ENCODE measurements at regions not wholly inside any gene's neighbourhood (a gene's known extent, or its start where the extent isn't known, plus 50 kb on each side); places are given as distances from the start of the nearest gene placed in this dataset.

GRCh38 chr12:5195244-5195643 is 151.6 kb downstream of the KCNA5 start (continued):
- TF ChIP-seq REST (IDR thresholded peaks at IDR 0.05) (no peak), RAD21 (IDR thresholded peaks at IDR 0.05) (no peak), HNF4G (IDR thresholded peaks at IDR 0.05) (no peak), ZBTB33 (IDR thresholded peaks at IDR 0.05) (no peak), JUND (IDR thresholded peaks at IDR 0.05) (no peak), SP1 (IDR thresholded peaks at IDR 0.05) (no peak)

GRCh38 chr12:5195691-5196090 is 152.0 kb downstream of the KCNA5 start:
- H3K27ac ChIP-seq (ENCODE audit: low read depth in 1 of 2, low read length in 2 of 2) = no peak overlapping the region
- H3K36me3 ChIP-seq (ENCODE audit: control insufficient read depth in 4 of 4, insufficient read depth in 3 of 4, low read depth in 1 of 4, low read length in 3 of 4) = no peaks in the 10 kb centered on the region
- TF ChIP-seq REST (IDR thresholded peaks at IDR 0.05) (no peak), RAD21 (IDR thresholded peaks at IDR 0.05) (no peak), FOXA2 (IDR thresholded peaks at IDR 0.05) (no peak), HNF4A (conservative IDR thresholded peaks at IDR 0.05) (no peak), NR2F2 (IDR thresholded peaks at IDR 0.05) (no peak)
- H3K9ac ChIP-seq (ENCODE audit: low read depth in 1 of 2, low read length in 2 of 2) = no peak overlapping the region
- no peak for DNase-seq (ENCODE audit: low spot score)
- H3K4me1 ChIP-seq (ENCODE audit: control insufficient read depth in 4 of 4, insufficient read depth in 4 of 4, low read length in 3 of 4) = no peaks in the 10 kb centered on the region
- WGBS = 83% methylated on average over 3 of the region's 3 CpGs
- H3K4me3 ChIP-seq (ENCODE audit: low read depth in 1 of 3, low read length in 3 of 3) = no peak overlapping the region
- peaks cover 0 to 7% (median 2%) of the 10 kb centered on the region in 4 donors for H3K27me3 ChIP-seq (ENCODE audit: control insufficient read depth in 4 of 4, insufficient read depth in 4 of 4, low read length in 3 of 4)
- no peaks in the 10 kb centered on the region for H3K9me3 ChIP-seq (ENCODE audit: control insufficient read depth in 4 of 4, low read length in 3 of 4)

DNA sequence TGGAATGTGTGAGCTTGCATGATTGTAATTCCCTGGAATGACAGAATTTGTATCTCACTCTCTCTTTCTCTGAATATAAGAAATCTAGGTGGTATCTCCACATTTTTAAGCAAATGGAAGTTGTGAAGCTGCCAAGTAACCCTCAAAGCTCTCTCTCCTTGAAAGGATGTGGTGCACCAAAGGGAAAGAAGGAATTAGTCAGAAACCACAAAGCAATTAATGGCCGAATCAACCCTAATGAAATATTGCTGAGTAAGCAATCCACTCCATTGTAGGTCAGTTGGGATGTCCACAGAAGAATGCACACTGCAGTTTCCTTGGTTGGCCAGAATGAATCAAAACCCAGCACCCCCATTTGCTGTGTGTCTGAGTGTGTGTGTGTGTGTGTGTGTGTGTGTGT is 153.5 kb downstream of the KCNA5 start:
- WGBS = 62% methylated on average over 1 of the region's 1 CpG
- no peaks in the 10 kb centered on the region for H3K9me3 ChIP-seq (ENCODE audit: control insufficient read depth in 4 of 4, low read length in 3 of 4)
- H3K4me3 ChIP-seq (ENCODE audit: low read depth in 1 of 3, low read length in 3 of 3) = no peak overlapping the region
- H3K27me3 ChIP-seq (ENCODE audit: control insufficient read depth in 4 of 4, insufficient read depth in 4 of 4, low read length in 3 of 4) = peaks cover 0 to 7% (median 2%) of the 10 kb centered on the region in 4 donors
- no peaks in the 10 kb centered on the region for H3K36me3 ChIP-seq (ENCODE audit: control insufficient read depth in 4 of 4, insufficient read depth in 3 of 4, low read depth in 1 of 4, low read length in 3 of 4)
- DNase-seq (ENCODE audit: low spot score) = no peak
- H3K4me1 ChIP-seq (ENCODE audit: control insufficient read depth in 4 of 4, insufficient read depth in 4 of 4, low read length in 3 of 4) = no peaks in the 10 kb centered on the region
- H3K9ac ChIP-seq (ENCODE audit: low read depth in 1 of 2, low read length in 2 of 2) = no peak overlapping the region
- no peak overlapping the region for H3K27ac ChIP-seq (ENCODE audit: low read depth in 1 of 2, low read length in 2 of 2)
- TF ChIP-seq EGR1 (IDR thresholded peaks at IDR 0.05; ENCODE audit: low read depth in 2 of 2) = no peak
- TF ChIP-seq REST (IDR thresholded peaks at IDR 0.05) = no peak
- no peak for TF ChIP-seq ZBTB33 (IDR thresholded peaks at IDR 0.05)
- no peak for TF ChIP-seq SP1 (IDR thresholded peaks at IDR 0.05)
- TF ChIP-seq RXRA (IDR thresholded peaks at IDR 0.05) = no peak
- TF ChIP-seq RAD21 (IDR thresholded peaks at IDR 0.05) = no peak
- TF ChIP-seq, protein P1, sequence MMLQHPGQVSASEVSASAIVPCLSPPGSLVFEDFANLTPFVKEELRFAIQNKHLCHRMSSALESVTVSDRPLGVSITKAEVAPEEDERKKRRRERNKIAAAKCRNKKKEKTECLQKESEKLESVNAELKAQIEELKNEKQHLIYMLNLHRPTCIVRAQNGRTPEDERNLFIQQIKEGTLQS (IDR thresholded peaks at IDR 0.05) = no peak
- TF ChIP-seq GABPA (IDR thresholded peaks at IDR 0.05 in 1 of 2, conservative IDR thresholded peaks at IDR 0.05 in 1 of 2) = no peak
- TF ChIP-seq HNF4G (IDR thresholded peaks at IDR 0.05) = no peak
- no peak for TF ChIP-seq YY1 (IDR thresholded peaks at IDR 0.05)
- TF ChIP-seq TAF1 (conservative IDR thresholded peaks at IDR 0.05) = no peak
